ENCODE measurements at regions not wholly inside any gene's neighbourhood (a gene's known extent, or its start where the extent isn't known, plus 50 kb on each side); places are given as distances from the start of the nearest gene placed in this dataset.
"Not testable (repeated sequence)": the region's sequence is repeated elsewhere in the genome, so short reads cannot be mapped to it uniquely, and the experiment has no call there.

DNA sequence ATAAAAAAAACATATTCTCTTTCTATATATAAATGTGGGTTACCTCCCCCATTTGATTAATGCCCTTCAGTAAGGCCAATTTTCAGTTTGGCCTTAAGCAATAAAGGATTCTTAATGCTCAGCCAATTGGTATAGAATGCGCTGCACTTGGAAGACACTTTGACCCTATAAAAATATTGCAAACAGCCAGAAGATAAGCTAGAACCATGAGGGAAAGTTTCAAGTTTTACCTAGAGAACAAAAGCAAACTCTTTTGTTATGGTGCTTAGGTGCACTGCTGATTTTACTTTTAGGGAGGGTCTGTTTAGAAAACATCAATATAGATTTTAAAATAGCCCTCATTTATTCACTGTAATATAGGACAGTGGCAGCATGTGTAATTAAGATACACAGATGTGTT, 251.6 kb upstream of the SLC16A7 start:
- FAIRE-seq = no peak

DNA sequence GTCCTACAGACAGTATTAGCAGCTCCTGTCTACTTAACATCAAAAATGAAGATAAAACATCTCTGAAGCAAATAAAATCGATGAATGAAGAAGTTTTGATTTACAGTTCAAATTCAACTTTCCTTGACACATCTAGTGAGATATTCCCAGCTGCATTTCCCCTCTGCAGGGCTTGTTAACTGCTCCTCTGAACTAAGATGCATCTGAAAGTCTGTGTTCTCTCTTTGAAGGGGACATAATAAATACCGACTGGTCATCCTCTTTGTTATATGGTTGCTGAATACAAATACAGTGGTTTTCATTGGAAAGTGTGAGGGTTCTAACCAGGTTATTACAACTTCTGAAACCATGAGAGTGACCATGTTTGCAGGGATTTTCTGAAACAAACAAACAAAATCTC, 266.4 kb upstream of the SLC16A7 start:
- FAIRE-seq = no peak

DNA sequence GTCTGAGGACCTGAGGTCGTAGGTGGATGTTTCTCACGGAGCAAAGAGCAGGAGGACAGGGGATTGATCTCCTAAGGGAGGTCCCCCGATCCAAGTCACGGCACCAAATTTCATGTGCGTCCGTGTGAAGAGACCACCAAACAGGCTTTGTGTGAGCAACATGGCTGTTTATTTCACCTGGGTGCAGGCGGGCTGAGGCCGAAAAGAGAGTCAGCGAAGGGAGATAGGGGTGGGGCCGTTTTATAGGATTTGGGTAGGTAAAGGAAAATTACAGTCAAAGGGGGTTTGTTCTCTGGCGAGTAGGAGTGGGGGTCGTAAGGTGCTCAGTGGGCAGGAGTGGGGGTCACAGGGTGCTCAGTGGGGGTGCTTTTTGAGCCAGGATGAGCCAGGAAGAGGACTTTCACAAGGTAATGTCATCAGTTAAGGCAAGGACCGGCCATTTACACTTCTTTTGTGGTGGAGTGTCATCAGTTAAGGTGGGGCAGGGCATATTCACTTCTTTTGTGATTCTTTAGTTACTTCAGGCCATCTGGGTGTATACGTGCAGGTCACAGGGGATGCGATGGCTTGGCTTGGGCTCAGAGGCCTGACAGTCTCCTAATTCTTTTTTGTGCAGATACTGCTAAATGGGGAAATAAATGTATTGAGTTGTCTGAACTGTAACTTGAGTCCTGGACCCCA, 267.3 kb upstream of the SLC16A7 start:
- FAIRE-seq = not testable (repeated sequence)

DNA sequence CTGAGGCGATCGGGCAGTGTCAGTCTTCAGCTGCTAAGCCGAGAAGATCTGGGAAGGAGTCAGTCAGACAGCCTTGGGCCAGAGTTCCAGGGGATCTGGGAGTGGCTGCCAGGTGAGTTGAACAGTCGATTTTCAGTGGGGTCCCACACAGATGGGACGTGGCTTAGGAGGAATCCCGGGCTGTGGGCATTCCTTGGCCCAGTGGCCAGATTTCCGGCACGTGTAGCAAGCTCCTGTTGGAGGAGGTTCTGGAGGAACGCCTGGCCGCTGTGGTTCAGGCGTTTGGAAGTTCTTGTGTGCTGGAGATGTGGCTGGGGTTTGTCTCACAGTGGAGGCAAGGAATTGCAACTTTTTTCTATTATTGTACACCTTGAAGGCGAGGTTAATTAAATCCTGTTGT, 269.4 kb upstream of the SLC16A7 start:
- not testable (repeated sequence) for FAIRE-seq

- FAIRE-seq = no peak
Measured at GRCh38 chr12:59322473-59322872, 273.4 kb upstream of the SLC16A7 start.

DNA sequence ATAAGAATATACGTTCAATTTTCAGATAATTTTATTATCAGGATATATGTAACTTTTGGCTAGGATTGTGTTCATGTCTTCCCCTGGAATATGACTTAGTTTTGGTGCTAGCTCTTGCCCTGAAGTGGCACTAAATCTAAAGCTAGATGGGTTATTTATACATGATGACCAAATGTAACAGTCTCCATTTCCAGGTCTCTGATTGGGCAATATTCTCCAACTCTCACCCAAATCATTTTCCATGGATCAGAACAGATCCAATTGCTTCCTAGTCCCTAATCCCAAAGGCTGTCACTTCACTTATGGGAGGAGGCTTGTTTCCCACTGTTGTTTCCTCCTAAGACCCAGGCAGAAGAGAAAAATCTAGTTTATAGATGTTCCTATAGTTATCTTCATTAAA, 274.6 kb upstream of the SLC16A7 start:
- no peak for FAIRE-seq

DNA sequence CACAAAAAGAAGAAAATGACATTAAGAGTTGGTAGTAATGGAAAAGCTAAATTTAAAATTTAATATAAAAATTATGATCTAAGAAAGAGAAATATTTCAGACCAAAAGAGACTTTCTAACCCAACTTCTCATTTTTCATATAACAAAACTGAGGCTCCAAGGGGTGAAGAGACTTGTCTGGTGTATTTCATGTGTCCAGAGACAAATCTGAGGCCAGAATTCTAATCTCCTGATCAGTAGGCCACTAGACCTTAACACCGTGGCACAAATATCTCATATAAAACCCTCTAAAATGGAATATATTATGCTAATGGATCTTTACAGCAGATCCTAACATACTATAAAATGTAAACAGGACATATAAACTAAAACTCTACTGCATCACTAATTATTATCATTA, 275.7 kb upstream of the SLC16A7 start:
- FAIRE-seq = no peak

- FAIRE-seq = no peak
Measured at GRCh38 chr12:59318940-59319339, 276.9 kb upstream of the SLC16A7 start.

- no peak for FAIRE-seq
Measured at GRCh38 chr12:59317598-59317997, 278.2 kb upstream of the SLC16A7 start.

DNA sequence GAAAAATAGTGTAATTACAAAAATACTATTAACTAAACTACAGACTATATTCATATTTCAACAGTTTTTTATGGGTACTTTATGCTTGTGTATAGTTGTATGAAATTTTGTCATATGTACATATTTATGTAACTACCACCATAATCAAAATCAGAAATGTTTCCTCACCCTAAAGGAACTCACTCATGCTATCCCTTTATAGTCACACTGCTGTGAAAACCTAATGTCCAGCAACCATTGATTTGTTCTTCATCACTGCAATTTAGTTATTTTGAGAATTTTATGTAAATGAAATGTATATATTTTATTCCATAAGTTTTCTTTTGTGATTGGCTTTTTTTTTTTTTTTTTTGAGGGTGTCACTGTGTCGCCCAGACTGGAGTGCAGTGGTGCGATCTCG, 278.9 kb upstream of the SLC16A7 start:
- FAIRE-seq = no peak

- not testable (repeated sequence) for FAIRE-seq
Measured at GRCh38 chr12:59316354-59316753, 279.5 kb upstream of the SLC16A7 start.

DNA sequence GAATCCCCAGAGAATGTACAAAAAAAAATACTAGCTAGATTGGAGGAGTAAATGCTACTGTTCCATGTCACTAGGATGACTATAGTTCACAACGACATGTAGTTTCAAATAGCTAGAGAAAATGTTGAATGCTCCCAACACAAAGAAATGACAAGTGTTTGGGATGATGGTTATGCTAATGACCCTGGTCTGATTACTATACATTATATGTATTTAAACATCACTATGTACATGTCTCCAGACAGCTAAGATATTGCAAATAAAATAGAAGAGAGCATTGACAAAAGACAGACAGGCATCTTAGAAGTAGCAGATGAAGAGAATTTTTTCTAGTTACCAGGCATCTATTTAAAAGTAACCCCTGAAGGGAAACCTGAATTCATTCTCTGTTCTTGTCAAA, 281.6 kb upstream of the SLC16A7 start:
- FAIRE-seq = no peak

- no peak for FAIRE-seq
Measured at GRCh38 chr12:59304077-59304721, 291.6 kb upstream of the SLC16A7 start.

DNA sequence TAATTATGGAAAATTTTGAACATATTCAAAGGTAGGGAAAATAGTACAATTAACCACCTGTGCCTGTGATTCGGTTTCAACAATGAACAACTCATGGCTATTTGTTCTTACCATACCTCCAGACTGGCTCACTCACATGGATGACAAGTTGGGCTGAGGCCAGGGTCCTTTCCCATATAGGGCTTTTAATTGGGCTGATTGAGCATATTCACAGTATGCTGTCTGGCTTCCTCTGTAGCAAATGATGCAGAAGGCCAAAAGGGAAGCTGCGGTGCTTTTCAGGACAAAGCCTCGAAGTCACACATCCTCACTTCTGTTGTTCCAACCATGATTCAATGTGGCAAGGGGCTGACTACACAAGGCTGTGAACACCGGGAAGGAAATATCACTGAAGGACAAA, 297.5 kb upstream of the SLC16A7 start:
- FAIRE-seq = no peak

DNA sequence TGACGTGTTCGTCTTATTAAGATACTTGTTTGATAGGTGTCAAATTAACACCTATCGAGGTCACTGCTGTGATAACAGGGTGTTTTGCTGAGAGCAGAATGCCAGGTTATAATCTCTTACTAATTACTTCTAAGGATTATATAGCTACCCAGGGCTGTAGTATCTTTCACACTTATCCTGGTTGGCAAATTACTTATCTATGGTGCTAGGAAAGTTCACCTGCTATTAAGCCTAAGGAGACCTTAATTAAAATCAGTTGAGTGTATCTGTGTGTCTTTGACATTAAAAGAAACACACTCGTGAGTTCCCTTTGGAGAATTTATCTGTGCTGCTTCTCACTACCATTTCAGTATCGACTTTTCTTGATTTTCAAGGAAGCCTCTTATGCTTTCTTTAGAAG, 301.6 kb upstream of the SLC16A7 start:
- no peak for FAIRE-seq

- FAIRE-seq = no peak
Measured at GRCh38 chr12:59282999-59283398, 312.8 kb upstream of the SLC16A7 start.

DNA sequence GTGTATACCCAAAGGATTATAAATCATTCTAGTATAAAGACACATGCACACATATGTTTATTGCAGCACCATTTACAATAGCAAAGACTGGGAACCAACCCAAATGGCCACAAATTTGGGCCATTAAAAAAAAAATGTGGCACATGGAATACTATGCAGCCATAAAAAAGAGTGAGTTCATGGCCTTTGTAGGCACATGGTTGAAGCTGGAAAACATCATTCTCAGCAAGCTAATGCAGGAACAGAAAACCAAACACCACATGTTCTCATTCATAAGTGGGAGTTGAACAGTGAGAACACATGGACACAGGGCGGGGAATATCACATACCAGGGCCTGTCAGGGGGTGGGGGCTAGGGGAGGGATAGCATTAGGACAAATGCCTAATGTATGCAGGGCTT, 322.3 kb upstream of the SLC16A7 start:
- not testable (repeated sequence) for FAIRE-seq

GRCh38 chr12:59268295-59268809, 327.5 kb upstream of the SLC16A7 start:
- FAIRE-seq = no peak

GRCh38 chr12:59260202-59260601, 335.6 kb upstream of the SLC16A7 start:
- no peak for FAIRE-seq

DNA sequence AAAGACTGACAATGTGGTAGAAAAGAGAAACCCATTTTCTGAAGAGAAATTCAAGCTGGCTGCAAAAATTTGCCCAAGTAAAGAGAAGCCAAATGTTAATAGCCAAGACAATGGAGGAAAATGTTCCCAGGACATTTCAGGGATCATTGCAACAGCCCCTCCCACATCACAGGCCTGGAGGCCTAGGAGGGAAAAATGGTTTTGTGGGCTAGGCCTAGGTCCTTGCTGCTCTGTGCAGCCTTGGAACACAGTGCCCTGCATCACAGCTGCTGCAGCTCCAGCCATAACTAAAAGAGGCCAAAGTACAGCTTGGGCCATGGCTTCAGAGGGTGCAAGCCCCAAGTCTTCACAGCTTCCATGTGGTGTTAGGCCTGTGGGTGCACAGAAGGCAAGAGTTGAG, 332.4 kb upstream of the LRIG3 start:
- FAIRE-seq = no peak

GRCh38 chr12:59250766-59251165, 330.5 kb upstream of the LRIG3 start:
- no peak for FAIRE-seq

DNA sequence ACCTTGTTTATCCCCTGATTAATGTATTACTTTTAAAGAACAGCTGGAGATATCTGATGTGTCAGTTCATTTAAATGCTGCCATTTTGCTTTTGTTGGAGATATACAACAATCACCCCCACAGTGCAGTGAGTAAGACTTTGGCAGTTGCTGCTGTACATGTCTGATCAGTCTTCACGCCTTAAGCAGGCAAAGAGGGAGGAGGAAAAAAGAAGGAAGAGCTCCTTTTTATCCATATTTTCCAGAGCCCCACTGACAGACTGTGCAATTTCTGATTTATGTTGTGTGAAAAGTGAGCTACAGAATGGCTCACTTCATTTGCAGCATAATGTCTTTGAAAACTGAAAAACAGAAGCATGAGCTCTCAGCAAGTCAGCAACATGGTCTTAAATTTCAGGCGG, 319.7 kb upstream of the LRIG3 start:
- FAIRE-seq = no peak

- no peak for FAIRE-seq
Measured at GRCh38 chr12:59234391-59234790, 314.1 kb upstream of the LRIG3 start.

DNA sequence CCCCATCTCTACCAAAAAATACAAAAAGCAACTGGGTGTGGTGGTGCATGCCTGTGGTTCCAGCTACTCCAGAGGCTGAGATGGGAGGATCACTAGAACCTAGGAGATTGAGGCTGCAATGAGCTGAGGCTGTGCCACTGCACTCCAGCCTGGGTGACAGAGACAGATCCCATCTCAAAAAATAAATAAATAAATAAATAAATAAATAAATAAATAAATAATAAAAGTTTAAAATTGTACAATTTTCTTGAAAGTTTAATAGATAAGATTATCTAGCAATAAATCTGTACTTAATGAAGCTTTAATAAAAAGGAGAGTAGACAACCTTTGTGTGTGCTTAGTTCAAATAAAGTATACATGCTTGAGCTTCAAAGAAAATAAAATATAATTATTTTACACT, 310.0 kb upstream of the LRIG3 start:
- FAIRE-seq = no peak

GRCh38 chr12:59219148-59219547, 298.8 kb upstream of the LRIG3 start:
- FAIRE-seq = no peak

All from TTC549 (cell line).